Retina (tissue), 1 donor: ENCODE measurements at regions not wholly inside any gene's neighbourhood (a gene's known extent, or its start where the extent isn't known, plus 50 kb on each side); places are given as distances from the start of the nearest gene placed in this dataset.

Experiments
- DNase-seq: peaks from one replicate; pipeline ENCODE4 v3.0.0-alpha.2; 2016

GRCh38 chr4:187271848-187272247 is 548.2 kb upstream of the FAT1 start:
- DNase-seq, result no peak

DNA sequence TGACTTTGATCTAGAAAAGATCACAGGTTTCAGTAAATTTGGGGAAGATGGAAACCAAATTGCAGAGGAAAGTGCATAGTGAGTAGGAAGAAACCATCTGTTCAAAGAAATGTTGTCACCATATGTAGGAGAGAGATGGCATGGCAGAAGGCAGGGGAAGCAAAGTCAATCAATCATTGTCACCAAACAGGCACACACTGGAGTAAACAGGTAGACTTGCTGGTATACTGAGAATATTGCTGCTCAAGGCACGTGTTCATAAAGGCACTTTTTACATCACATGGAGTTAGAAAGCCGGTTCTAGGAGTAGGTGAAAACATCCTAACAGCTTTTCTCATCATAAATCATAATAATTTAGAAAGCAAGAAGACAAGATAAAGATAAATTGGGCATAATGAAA is 550.5 kb upstream of the FAT1 start:
- no peak for DNase-seq

GRCh38 chr4:187276736-187277408 is 553.2 kb upstream of the FAT1 start:
- DNase-seq, result no peak

DNA sequence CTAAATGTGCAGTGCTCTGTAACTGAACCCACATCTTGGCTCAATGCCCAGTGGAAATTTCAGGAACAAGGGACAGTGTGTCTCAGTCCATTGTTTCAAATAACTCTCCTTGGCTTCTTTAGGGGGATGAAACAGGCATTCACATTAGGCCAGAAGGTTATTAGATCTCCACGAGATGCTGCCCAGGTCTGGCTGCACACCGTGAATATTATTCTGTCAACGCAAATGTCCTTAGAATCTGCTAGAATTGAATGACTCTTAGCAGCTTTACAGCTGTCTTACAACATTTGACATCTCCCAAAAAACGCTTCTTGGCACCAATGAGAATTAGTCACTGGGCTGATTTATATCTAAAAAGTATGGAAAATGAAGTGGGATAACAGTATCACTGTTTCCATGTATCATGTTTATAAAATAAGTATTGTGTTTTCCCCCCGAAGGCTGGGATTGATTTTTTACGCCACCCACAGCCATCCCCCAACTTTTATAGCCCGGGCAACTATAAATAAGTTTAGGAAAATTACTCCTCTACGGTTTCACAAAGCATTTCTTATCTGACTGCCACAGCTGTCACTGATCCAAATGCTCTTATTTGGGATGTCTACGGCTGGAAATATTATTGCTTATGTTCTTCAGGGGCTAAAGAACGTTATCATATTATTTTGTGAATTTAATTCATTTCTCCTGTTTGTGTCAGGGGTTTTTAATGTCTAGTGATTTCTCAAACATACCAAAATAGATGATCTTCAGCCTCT is 559.7 kb upstream of the FAT1 start:
- no peak for DNase-seq

GRCh38 chr4:187286525-187286924 is 562.9 kb upstream of the FAT1 start:
- DNase-seq, result no peak

DNA sequence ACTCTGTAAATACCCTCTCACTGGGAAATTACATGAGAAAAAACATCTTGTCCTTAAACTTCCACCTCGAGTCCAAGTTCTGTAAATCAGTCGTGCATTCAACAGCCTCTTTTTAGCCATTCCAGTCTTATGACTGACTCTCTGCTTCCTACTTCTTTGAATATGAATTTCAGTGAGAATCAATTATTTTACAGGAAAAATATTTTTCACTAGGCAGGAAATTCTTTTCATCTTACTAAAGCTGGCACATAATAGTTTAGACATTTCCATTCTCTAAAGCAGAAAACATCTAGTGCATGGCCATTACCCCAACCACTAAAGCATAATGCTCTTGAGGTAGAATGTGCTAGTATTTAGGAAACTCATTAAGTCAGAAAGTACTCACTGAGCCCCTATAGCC is 565.7 kb upstream of the FAT1 start:
- no peak for DNase-seq

DNA sequence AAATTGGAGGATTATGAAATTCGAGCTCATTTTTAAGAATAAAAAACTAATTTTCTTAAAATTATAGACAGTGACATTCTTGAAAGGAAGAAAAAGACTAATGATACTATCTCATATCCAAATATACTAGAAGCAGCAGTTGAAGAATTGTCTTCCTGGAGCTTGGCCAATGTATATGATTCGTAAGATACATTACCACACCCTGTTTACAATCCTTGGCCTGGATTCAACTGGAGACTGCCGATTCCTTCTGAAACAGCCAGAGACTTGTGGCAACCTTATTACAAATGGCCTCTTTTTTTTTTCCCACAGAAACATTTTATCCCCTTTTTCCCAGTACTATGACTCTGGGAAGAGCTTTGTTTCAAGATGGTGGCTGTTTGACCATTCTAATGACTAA is 571.2 kb upstream of the FAT1 start:
- DNase-seq, result no peak

DNA sequence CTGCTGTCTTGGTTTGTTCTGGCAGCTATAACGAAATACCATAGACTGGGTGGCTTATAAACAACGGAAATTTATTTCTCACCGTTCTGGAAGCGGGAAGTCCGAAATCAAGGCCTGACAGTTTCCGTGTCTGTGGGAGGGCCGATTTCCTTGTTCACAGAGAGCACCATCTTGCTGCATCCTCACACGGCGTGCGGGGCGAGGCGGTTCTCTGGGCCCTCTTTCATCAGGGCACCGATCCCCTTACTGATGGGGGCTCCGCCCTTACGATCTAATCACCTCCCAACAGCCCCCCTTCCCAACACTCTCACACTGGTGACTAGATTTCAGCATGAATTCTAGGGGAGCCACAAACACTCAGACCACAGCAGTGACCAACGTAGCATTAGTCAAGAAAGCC is 578.3 kb upstream of the FAT1 start:
- DNase-seq, result no peak

DNA sequence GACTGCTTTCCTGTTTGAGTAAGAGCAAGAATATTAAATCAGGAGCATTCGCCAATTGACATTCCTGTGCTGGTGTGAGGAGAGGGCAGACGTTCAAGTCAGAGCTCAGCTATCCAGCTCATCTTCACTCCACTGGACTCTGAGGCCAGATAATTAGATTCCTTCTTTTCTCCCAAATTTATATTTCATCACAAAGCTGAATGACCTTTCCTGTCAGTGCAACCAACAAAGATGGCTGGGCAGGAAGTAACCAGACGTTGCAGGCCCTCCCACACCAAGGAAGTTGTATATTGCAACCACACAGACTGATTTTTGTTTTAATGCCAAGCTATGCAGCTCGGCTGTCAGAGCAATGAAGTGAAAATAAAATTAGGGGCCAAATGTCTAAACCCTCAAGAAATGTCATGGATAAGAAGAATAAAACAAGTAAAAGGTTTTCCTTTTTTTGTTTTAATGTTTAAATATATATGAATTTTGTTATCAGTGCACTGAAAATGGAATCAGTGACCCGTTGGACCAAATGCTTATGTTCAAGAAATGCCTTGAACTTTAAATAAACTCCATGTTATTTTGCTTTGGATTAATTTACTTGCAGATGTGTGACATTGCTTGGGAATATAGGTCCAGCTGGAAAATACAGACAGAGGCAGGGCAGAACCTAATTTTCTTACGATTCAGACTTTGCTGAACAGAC is 578.9 kb upstream of the FAT1 start:
- DNase-seq, result no peak

- DNase-seq, result no peak
Measured at GRCh38 chr4:187304133-187304532, 580.5 kb upstream of the FAT1 start.

DNA sequence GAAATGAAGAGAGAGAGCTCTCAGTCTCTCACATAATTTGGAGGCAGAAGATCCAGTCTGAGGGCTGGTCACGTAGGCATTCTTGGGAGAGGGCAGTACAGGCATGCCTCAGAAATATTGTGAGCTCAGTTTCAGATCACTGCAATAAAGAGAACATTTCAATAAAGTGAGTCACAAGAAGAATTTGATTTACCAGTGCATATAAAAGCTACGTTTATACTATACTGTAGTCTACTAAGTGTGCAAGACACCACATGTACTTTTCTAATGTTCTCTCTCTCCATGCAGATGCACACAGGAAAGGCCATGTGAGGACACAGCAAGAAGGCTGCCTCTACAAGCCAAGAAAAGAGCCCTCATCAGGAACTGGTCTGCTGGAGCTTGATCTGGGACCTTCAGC is 583.5 kb upstream of the FAT1 start:
- no peak for DNase-seq

DNA sequence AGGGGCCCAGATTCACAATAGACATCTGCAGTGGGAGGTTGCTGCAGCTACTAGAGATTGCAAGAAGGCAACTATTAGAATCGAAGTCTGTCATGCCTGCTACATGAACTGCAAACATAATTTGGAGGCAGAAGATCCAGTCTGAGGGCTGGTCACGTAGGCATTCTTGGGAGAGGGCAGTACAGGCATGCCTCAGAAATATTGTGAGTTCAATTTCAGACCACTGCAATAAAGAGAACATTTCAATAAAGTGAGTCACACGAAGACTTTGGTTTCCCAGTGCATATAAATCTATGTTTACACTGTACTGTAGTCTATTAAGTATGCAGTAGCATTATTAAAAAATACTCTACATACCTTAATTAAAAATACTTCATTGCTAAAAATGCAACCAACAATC is 585.8 kb upstream of the FAT1 start:
- no peak for DNase-seq

DNA sequence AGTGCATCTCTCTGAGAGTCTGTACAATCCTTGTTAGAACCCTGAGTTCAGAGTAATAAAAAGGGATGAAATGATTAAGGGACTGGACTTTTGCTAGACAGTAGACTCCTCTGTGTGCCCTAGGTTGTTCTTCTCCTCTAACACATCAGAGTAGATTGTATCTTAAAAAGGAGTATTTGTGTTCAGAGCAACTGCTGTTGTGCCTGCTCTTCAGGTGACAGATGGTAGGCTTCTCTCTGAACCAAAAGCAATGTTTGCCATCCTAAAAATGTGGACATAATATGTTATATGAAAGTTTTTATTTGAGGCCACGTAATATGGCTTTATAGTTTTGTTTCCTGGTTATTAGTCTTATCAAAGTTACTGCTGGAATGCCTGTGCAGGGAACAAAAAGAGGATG is 588.6 kb upstream of the FAT1 start:
- no peak for DNase-seq

GRCh38 chr4:187317799-187318198 is 594.1 kb upstream of the FAT1 start:
- no peak for DNase-seq

DNA sequence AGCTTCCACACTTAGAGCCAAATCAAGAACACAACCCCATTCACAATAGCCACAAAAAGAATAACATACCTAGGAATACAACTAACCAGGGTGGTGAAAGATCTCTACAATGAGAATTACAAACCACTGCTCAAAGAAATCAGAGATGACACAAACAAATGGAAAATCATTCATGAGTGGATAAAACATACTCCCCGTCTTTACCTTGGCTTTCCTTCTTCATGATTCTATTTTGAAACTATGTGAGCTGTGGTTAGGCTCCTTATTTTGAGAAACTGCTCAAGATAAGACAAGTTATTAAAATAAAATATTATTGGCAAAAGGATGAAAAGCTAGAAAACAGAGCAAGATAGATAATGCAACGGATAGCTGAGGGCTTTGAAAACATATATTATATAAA is 598.1 kb upstream of the FAT1 start:
- no peak for DNase-seq

- DNase-seq, result no peak
Measured at GRCh38 chr4:187332141-187332540, 608.5 kb upstream of the FAT1 start.

DNA sequence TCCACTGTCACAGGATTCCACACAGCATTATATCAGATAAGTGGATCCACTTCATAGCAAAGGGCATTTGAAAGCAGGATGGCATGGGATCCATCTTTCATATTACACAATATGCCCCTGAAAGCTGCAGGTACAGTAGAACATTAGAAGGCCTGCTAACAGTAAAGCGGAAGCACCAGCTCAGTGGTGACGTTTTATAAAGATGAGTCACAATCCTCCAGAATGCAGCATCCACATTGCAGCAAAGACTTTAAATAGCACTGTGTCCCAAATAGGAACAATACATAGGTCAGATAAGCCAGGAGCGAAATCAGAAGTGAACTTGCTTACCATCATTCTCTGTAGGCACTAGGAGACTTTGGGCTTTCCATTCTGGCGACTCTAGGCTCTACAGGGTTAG is 609.5 kb upstream of the FAT1 start:
- DNase-seq, result no peak

DNA sequence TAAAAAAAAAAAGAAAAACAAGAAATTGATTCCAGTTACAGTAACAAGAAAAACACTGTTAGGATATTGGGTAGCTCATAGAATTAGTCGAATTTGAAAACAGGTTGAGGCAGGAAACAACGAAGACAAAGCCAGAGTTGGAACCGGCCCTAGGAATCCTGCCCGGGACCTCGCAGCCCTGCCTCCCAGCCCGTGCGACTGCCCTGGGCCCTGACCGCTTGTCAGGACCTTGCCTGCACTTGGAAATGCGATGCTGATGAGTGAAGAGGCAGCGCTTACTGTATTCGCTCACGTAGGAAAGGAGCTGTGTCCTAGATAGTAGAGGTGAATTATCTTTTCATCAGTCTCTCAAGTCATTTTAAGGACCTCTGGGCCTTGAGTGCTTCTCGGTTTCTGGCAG is 611.7 kb upstream of the FAT1 start:
- DNase-seq, result no peak

DNA sequence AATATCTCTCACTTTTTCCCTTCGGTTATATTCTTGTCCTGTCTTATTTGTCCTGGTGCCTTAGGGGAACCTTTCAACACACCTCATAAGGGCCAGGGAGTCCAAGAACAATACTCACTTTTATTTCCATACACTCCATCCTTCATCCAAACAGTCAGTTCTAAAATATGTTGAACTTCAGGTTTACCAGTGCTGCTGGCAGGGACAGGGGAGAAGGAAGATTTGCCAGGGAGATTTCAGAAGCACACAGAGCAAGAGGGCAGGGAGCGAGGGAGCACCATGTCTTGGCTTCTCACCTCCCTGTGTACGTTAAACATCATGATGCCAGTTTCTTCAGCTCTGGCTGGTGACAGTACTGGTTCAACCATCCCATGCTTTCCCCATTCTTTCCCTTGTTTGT is 631.1 kb upstream of the FAT1 start:
- DNase-seq, result no peak

GRCh38 chr4:187357045-187357643 is 633.5 kb upstream of the FAT1 start:
- no peak for DNase-seq

GRCh38 chr4:187357821-187358220 is 634.2 kb upstream of the FAT1 start:
- DNase-seq, result no peak

GRCh38 chr4:187362937-187363857 is 632.4 kb upstream of the ZFP42 start:
- DNase-seq, result peak; percentile 80

GRCh38 chr4:187364401-187364800 is 631.2 kb upstream of the ZFP42 start:
- peak; percentile 70 for DNase-seq
